OCI-LY3 (cell line): ENCODE measurements at regions not wholly inside any gene's neighbourhood (a gene's known extent, or its start where the extent isn't known, plus 50 kb on each side); places are given as distances from the start of the nearest gene placed in this dataset.

Experiments
- CTCF ChIP-seq: fragments of 200-600, 300-600 bp; sonication (generic); IDR thresholded peaks from 2 replicates; pipeline ENCODE4 v1.5.1; 2014; ENCODE audit warnings: antibody characterized with exemption, low read length, low read depth
- EZH2phosphoT487 ChIP-seq: fragments of 200-600 bp; shearing (Covaris generic); IDR thresholded peaks from 2 replicates; pipeline ENCODE4 v1.6.1; 2018; ENCODE audit warnings: antibody characterized with exemption, mixed run types, low read depth

- TF ChIP-seq EZH2phosphoT487 (no peak), CTCF (no peak)
These were observed 116.1 kb downstream of the UCHL5 start for GRCh38 chr1:192943108-192943507.
